H9 (cell line): ENCODE measurements at regions not wholly inside any gene's neighbourhood (a gene's known extent, or its start where the extent isn't known, plus 50 kb on each side); places are given as distances from the start of the nearest gene placed in this dataset.
"Not testable (repeated sequence)": the region's sequence is repeated elsewhere in the genome, so short reads cannot be mapped to it uniquely, and the experiment has no call there.

Experiments used
- DNase-seq: peaks from one replicate; pipeline ENCODE4 v3.0.0-alpha.2; 2017
- H2AFZ ChIP-seq: one replicate; pipeline ENCODE4 v1.6.1; 2013; ENCODE audit warnings: mild to moderate bottlenecking, low read length, control low read depth, moderate library complexity
- H2AK5ac ChIP-seq: 2 replicates; pipeline ENCODE4 v1.6.1; 2013; ENCODE audit warnings: low read length, control low read depth, mixed read lengths; ENCODE audit not compliant: insufficient read length
- H2BK120ac ChIP-seq: one replicate; pipeline ENCODE4 v1.6.1; 2013; ENCODE audit warnings: low read depth, mild to moderate bottlenecking, low read length, control low read depth, inconsistent platforms; ENCODE audit not compliant: poor library complexity, severe bottlenecking
- H2BK12ac ChIP-seq: 2 replicates; pipeline ENCODE4 v1.6.1; 2013; ENCODE audit warnings: low read length, control low read depth, mixed read lengths, low read depth; ENCODE audit not compliant: insufficient read length
- H2BK15ac ChIP-seq: 2 replicates; pipeline ENCODE4 v1.6.1; 2013; ENCODE audit warnings: low read depth, low read length, control low read depth
- H2BK20ac ChIP-seq: one replicate; pipeline ENCODE4 v1.6.1; 2013; ENCODE audit warnings: low read depth, mild to moderate bottlenecking, low read length, control low read depth, inconsistent platforms; ENCODE audit not compliant: poor library complexity, severe bottlenecking
- H2BK5ac ChIP-seq: 2 replicates; pipeline ENCODE4 v1.6.1; 2013; ENCODE audit warnings: low read length, control low read depth, mixed read lengths; ENCODE audit not compliant: insufficient read length
- H3K14ac ChIP-seq: 2 replicates; pipeline ENCODE4 v1.6.1; 2013; ENCODE audit warnings: low read length, control low read depth; ENCODE audit not compliant: insufficient read depth
- H3K18ac ChIP-seq: 2 replicates; pipeline ENCODE4 v1.6.1; 2013; ENCODE audit warnings: low read depth, mild to moderate bottlenecking, mixed read lengths, low read length, control low read depth; ENCODE audit not compliant: insufficient read length
- H3K23ac ChIP-seq: 2 replicates; pipeline ENCODE4 v1.6.1; 2013; ENCODE audit warnings: low read length, control low read depth, mixed read lengths, low read depth; ENCODE audit not compliant: insufficient read length
- H3K23me2 ChIP-seq: 2 replicates; pipeline ENCODE4 v1.6.1; 2013; ENCODE audit warnings: low read depth, mild to moderate bottlenecking, mixed read lengths, low read length, control low read depth; ENCODE audit not compliant: insufficient read length, poor library complexity, severe bottlenecking
- H3K27ac ChIP-seq: 2 replicates; pipeline ENCODE4 v1.5.1; 2013; ENCODE audit warnings: low read length, control low read depth, mixed read lengths, low read depth; ENCODE audit not compliant: insufficient read length
- H3K27me3 ChIP-seq: 2 replicates; pipeline ENCODE4 v1.6.1; 2013; ENCODE audit warnings: low read length, control low read depth, inconsistent platforms; ENCODE audit not compliant: insufficient read depth
- H3K4ac ChIP-seq: 2 replicates; pipeline ENCODE4 v1.6.1; 2013; ENCODE audit warnings: low read depth, mild to moderate bottlenecking, control low read depth, inconsistent platforms, low read length, moderate library complexity
- H3K4me1 ChIP-seq: 2 replicates; pipeline ENCODE4 v1.6.1; 2013; ENCODE audit warnings: low read length, control low read depth, inconsistent platforms; ENCODE audit not compliant: insufficient read depth
- H3K4me2 ChIP-seq: 2 replicates; pipeline ENCODE4 v1.6.1; 2013; ENCODE audit warnings: low read length, control low read depth, mixed read lengths; ENCODE audit not compliant: insufficient read length, insufficient read depth
- H3K56ac ChIP-seq: 2 replicates; pipeline ENCODE4 v1.6.1; 2013; ENCODE audit warnings: low read depth, mild to moderate bottlenecking, mixed read lengths, low read length, control low read depth; ENCODE audit not compliant: insufficient read length
- H3K79me1 ChIP-seq: 2 replicates; pipeline ENCODE4 v1.6.1; 2013; ENCODE audit warnings: low read depth, mild to moderate bottlenecking, moderate library complexity, low read length, control low read depth, inconsistent platforms; ENCODE audit not compliant: insufficient read depth, poor library complexity, severe bottlenecking
- H3K79me2 ChIP-seq: 2 replicates; pipeline ENCODE4 v1.6.1; 2013; ENCODE audit warnings: low read length, control low read depth, inconsistent platforms; ENCODE audit not compliant: insufficient read depth
- H3K9ac ChIP-seq: 2 replicates; pipeline ENCODE4 v1.6.1; 2013; ENCODE audit warnings: low read length, control low read depth, mixed read lengths; ENCODE audit not compliant: insufficient read length; ENCODE audit errors: extremely low read depth
- H3K9me3 ChIP-seq: one replicate; pipeline ENCODE4 v1.6.1; 2013; ENCODE audit warnings: low read depth, low read length, inconsistent platforms; ENCODE audit not compliant: control insufficient read depth
- H3T11ph ChIP-seq: one replicate; pipeline ENCODE4 v1.6.1; 2013; ENCODE audit warnings: mild to moderate bottlenecking, low read length, control low read depth, inconsistent platforms
- H4K20me1 ChIP-seq: one replicate; pipeline ENCODE4 v1.6.1; 2013; ENCODE audit not compliant: control insufficient read depth, insufficient read length, insufficient read depth
- H4K5ac ChIP-seq: 2 replicates; pipeline ENCODE4 v1.6.1; 2013; ENCODE audit warnings: low read depth, mild to moderate bottlenecking, mixed read lengths, low read length, control low read depth; ENCODE audit not compliant: insufficient read length
- H4K8ac ChIP-seq: replicated peaks from 2 replicates; pipeline ENCODE4 v1.6.1; 2013; ENCODE audit warnings: low read length, control low read depth, mixed read lengths, low read depth; ENCODE audit not compliant: insufficient read length
- H4K91ac ChIP-seq: 2 replicates; pipeline ENCODE4 v1.6.1; 2013; ENCODE audit warnings: low read depth, mild to moderate bottlenecking, moderate library complexity, mixed read lengths, low read length, control low read depth; ENCODE audit not compliant: insufficient read length
- H3K27ac Mint-ChIP-seq, 3 experiments: 2 replicates in 2 of 3; 3 replicates in 1 of 3; pipeline ENCODE4 v1.8.0; 2020 to 2021; ENCODE audit warnings: mixed read lengths in 3 of 3, mild to moderate bottlenecking in 1 of 3, moderate library complexity in 1 of 3
- H3K27me3 Mint-ChIP-seq: 2 replicates; pipeline ENCODE4 v1.8.0; 2021; ENCODE audit warnings: low read depth, mild to moderate bottlenecking, moderate library complexity, mixed read lengths
- H3K36me3 Mint-ChIP-seq, 3 experiments: 2 replicates in 2 of 3; 3 replicates in 1 of 3; pipeline ENCODE4 v1.8.0; 2020 to 2021; ENCODE audit warnings: low read depth in 3 of 3, mixed read lengths in 3 of 3; ENCODE audit not compliant: insufficient read depth in 1 of 3
- H3K4me1 Mint-ChIP-seq, 2 experiments: 2 replicates each; pipeline ENCODE4 v1.8.0; 2020; ENCODE audit warnings: mixed read lengths in 2 of 2
- H3K4me3 Mint-ChIP-seq, 2 experiments: 2 replicates in 1 of 2; 3 replicates in 1 of 2; pipeline ENCODE4 v1.8.0; 2020 to 2021; ENCODE audit warnings: mild to moderate bottlenecking in 2 of 2, mixed read lengths in 2 of 2, moderate library complexity in 1 of 2
- H3K9me3 Mint-ChIP-seq, 2 experiments: 2 replicates in 1 of 2; 3 replicates in 1 of 2; pipeline ENCODE4 v1.8.0; 2020; ENCODE audit warnings: mild to moderate bottlenecking in 2 of 2, mixed read lengths in 2 of 2, moderate library complexity in 1 of 2
- CTCF ChIP-seq: fragments of 200-600 bp; sonication (generic); conservative IDR thresholded peaks from 3 replicates; pipeline ENCODE4 v1.8.0; 2021; ENCODE audit warnings: antibody characterized with exemption, mild to moderate bottlenecking
- WGBS: extraction: QIAGEN DNeasy Blood & Tissue Kit; methylation state at CpG from one replicate; pipeline ENCODE4 v1.1.7; 2013; ENCODE audit warnings: missing lambda C conversion rate, low lambda C conversion rate, mixed read lengths; ENCODE audit not compliant: insufficient read length; ENCODE audit errors: extremely low coverage; 5-methylcytosine and 5-hydroxymethylcytosine counted together

GRCh38 chr4:186363038-186363437, 97.0 kb downstream of the F11 start:
- H3K4ac ChIP-seq, H3K4me3 Mint-ChIP-seq, H2BK12ac ChIP-seq, H3K56ac ChIP-seq, H2BK15ac ChIP-seq, H3K27ac Mint-ChIP-seq, H3K27me3 Mint-ChIP-seq, H2AK5ac ChIP-seq, H3K14ac ChIP-seq, H4K5ac ChIP-seq, H3T11ph ChIP-seq, H3K27me3 ChIP-seq, H3K79me2 ChIP-seq, H3K9ac ChIP-seq, H4K20me1 ChIP-seq, H3K4me1 Mint-ChIP-seq, H4K91ac ChIP-seq, H3K23ac ChIP-seq, H3K4me1 ChIP-seq, H3K23me2 ChIP-seq, H2AFZ ChIP-seq, H3K79me1 ChIP-seq, H3K18ac ChIP-seq, H2BK5ac ChIP-seq, H3K27ac ChIP-seq, H4K8ac ChIP-seq, H3K4me2 ChIP-seq, H2BK120ac ChIP-seq, H2BK20ac ChIP-seq, DNase-seq: not testable (repeated sequence)
- peak; percentile 60 for TF ChIP-seq CTCF
- H3K9me3 ChIP-seq, result peaks cover 17% of the 10 kb centered on the region
- Mint-ChIP-seq H3K36me3 (peaks cover 27 to 29% (median 29%) of the 10 kb centered on the region in 3 experiments), H3K9me3 (peaks cover 30 to 41% of the 10 kb centered on the region in 2 experiments)
- no CpG with 5 or more reads among the region's 6 CpGs for WGBS
